ENCODE measurements at regions not wholly inside any gene's neighbourhood (a gene's known extent, or its start where the extent isn't known, plus 50 kb on each side); places are given as distances from the start of the nearest gene placed in this dataset.

DNA sequence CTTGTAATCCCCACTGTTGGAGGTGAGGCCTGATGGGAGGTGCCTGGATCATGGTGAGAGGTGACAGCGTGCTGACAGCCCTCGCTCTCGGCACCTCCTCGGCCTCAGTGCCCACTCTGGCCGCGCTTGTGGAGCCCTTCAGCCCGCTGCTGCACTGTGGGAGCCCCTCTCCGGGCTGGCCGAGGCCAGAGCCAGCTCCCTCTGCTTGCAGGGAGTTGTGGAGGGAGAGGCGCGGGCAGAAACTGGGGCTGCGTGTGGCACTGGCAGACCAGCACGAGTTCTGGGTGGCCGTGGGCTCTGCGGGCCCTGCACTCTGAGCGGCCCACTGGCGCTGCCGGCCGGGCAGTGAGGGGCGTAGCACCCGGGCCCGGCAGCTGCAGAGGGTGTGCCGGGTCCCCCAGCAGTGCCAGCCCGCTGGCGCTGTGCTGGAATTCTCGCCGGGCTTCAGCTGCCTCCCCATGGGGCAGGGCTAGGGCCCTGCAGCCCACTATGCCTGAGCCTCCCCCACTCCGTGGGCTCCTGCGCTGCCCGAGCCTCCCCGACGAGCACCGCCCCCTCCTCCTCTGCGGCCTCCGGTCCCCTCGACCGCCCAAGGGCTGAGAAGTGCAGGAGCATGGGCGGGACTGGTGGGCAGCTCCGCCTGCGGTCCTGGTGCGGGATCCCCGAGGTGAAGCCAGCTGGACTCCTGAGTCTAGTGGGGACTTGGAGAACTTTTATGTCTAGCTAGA is 197.1 kb downstream of the SPP2 start:
- TF ChIP-seq SPI1 (IDR thresholded peaks at IDR 0.05; ENCODE audit: borderline replicate concordance, low read depth) (no peak), GABPA (IDR thresholded peaks at IDR 0.05; ENCODE audit: low read depth) (no peak), CTCF (IDR thresholded peaks at IDR 0.05; ENCODE audit: insufficient read depth, low read length) (no peak), POLR2AphosphoS5 (IDR thresholded peaks at IDR 0.05; ENCODE audit: low read depth) (no peak)
- TF ChIP-seq, protein P1, sequence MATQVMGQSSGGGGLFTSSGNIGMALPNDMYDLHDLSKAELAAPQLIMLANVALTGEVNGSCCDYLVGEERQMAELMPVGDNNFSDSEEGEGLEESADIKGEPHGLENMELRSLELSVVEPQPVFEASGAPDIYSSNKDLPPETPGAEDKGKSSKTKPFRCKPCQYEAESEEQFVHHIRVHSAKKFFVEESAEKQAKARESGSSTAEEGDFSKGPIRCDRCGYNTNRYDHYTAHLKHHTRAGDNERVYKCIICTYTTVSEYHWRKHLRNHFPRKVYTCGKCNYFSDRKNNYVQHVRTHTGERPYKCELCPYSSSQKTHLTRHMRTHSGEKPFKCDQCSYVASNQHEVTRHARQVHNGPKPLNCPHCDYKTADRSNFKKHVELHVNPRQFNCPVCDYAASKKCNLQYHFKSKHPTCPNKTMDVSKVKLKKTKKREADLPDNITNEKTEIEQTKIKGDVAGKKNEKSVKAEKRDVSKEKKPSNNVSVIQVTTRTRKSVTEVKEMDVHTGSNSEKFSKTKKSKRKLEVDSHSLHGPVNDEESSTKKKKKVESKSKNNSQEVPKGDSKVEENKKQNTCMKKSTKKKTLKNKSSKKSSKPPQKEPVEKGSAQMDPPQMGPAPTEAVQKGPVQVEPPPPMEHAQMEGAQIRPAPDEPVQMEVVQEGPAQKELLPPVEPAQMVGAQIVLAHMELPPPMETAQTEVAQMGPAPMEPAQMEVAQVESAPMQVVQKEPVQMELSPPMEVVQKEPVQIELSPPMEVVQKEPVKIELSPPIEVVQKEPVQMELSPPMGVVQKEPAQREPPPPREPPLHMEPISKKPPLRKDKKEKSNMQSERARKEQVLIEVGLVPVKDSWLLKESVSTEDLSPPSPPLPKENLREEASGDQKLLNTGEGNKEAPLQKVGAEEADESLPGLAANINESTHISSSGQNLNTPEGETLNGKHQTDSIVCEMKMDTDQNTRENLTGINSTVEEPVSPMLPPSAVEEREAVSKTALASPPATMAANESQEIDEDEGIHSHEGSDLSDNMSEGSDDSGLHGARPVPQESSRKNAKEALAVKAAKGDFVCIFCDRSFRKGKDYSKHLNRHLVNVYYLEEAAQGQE (IDR thresholded peaks at IDR 0.05; ENCODE audit: insufficient replicate concordance, low read depth): no peak
- Histone ChIP-seq H3K4me3 (replicated peaks; ENCODE audit: insufficient read depth, low read length) (no peak overlapping the region), H3K27ac (replicated peaks) (no peak overlapping the region), H3K27me3 (ENCODE audit: insufficient read depth, poor library complexity, severe bottlenecking) (peaks cover 2% of the 10 kb centered on the region)
- DNase-seq (ENCODE audit: low read depth in 1 of 2, low spot score in 1 of 2): no peak

DNA sequence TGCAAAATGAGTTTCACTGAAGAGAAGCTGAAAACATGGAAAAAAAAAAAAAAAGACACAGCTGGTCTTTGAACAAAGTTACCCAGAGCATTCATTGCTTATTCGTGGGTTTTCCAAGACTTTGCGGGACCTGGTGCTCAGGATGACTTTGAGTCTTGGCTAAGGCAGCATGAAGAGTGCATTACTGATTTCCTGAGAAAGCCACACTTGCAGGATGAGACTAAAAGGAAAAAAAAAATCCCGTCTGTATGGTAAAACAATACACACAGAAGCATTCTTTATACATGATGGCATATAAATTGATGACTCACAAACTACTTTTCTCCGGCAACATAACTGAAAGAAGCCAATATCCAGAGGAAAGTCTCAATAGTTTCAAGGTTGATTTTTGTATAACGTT is 195.4 kb downstream of the SPP2 start:
- no peak for DNase-seq (ENCODE audit: low read depth in 1 of 2, low spot score in 1 of 2)
- no peak for TF ChIP-seq POLR2AphosphoS5 (IDR thresholded peaks at IDR 0.05; ENCODE audit: low read depth)
- TF ChIP-seq SPI1 (IDR thresholded peaks at IDR 0.05; ENCODE audit: borderline replicate concordance, low read depth): no peak
- no peak for TF ChIP-seq CTCF (IDR thresholded peaks at IDR 0.05; ENCODE audit: insufficient read depth, low read length)
- TF ChIP-seq GABPA (IDR thresholded peaks at IDR 0.05; ENCODE audit: low read depth): no peak
- TF ChIP-seq, protein P1 (IDR thresholded peaks at IDR 0.05; ENCODE audit: insufficient replicate concordance, low read depth): no peak
- Histone ChIP-seq H3K27me3 (ENCODE audit: insufficient read depth, poor library complexity, severe bottlenecking) (peaks cover 2% of the 10 kb centered on the region), H3K27ac (replicated peaks) (no peak overlapping the region), H3K4me3 (replicated peaks; ENCODE audit: insufficient read depth, low read length) (no peak overlapping the region)

DNA sequence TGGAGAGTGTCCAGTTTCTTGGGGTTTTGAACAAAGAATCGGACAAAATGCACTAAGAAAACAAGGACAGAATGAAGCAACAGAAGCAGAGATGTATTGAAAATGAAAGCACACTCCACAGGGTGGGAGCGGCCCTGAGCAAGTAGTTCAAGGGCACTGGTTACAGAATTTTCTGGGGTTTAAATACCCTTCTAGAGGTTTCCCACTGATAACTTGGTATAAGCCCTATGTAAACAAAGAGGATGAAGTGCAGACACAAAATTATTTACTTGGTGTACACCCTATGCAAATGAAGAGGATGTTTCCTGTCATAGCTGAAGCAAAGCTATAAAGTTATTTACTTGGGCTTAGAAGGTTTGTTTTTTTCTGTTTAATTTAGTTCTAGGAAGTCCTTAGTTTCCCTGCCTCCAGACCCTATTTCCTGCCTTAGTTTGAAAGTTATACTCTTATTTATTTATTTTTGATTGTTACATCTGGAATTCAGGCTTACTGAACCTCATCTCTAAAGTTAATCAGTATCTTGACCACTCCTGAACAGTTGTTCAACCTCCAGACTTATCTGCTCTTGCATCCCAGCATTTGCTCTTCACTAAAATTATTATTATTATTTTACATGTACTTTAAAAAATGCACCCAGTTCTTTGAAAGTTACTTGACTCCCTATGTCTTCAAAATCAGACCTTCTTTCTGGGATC is 193.5 kb downstream of the SPP2 start:
- TF ChIP-seq POLR2AphosphoS5 (IDR thresholded peaks at IDR 0.05; ENCODE audit: low read depth) (no peak), SPI1 (IDR thresholded peaks at IDR 0.05; ENCODE audit: borderline replicate concordance, low read depth) (no peak), GABPA (IDR thresholded peaks at IDR 0.05; ENCODE audit: low read depth) (no peak), CTCF (IDR thresholded peaks at IDR 0.05; ENCODE audit: insufficient read depth, low read length) (no peak)
- TF ChIP-seq, protein P1 (IDR thresholded peaks at IDR 0.05; ENCODE audit: insufficient replicate concordance, low read depth): no peak
- no peak overlapping the region for H3K4me3 ChIP-seq (replicated peaks; ENCODE audit: insufficient read depth, low read length)
- no peak overlapping the region for H3K27ac ChIP-seq (replicated peaks)
- DNase-seq (ENCODE audit: low read depth in 1 of 2, low spot score in 1 of 2): no peak
- no peaks in the 10 kb centered on the region for H3K27me3 ChIP-seq (ENCODE audit: insufficient read depth, poor library complexity, severe bottlenecking)
